Fibroblast of mammary gland (primary cell): ENCODE measurements at regions not wholly inside any gene's neighbourhood (a gene's known extent, or its start where the extent isn't known, plus 50 kb on each side); places are given as distances from the start of the nearest gene placed in this dataset.

Source experiments
- DNase-seq: peaks from one replicate; pipeline ENCODE4 v3.0.0-alpha.2; 2010; ENCODE audit warnings: low read depth
- H3K4me3 ChIP-seq: 2 replicates; pipeline ENCODE4 v1.5.1; 2011; ENCODE audit warnings: low read depth, mild to moderate bottlenecking, low read length, moderate library complexity; ENCODE audit not compliant: control insufficient read depth
- CTCF ChIP-seq: conservative IDR thresholded peaks from 2 replicates; pipeline ENCODE4 v1.5.1; 2011; ENCODE audit warnings: low read depth, low read length, inconsistent platforms; ENCODE audit not compliant: control insufficient read depth, insufficient read depth

- no peak for TF ChIP-seq CTCF
- H3K4me3 ChIP-seq = no peak overlapping the region
- DNase-seq = no peak
Measured at GRCh38 chr3:176820764-176821163, 376.5 kb downstream of the TBL1XR1 start.

GRCh38 chr3:176816937-176817336 is 380.3 kb downstream of the TBL1XR1 start:
- no peak overlapping the region for H3K4me3 ChIP-seq
- DNase-seq = no peak
- TF ChIP-seq CTCF = no peak

- DNase-seq = peak; percentile 35
- H3K4me3 ChIP-seq = no peak overlapping the region
- TF ChIP-seq CTCF = peak; percentile 49
Measured at GRCh38 chr3:176814285-176814684, 383.0 kb downstream of the TBL1XR1 start.

GRCh38 chr3:176807938-176808337 is 389.3 kb downstream of the TBL1XR1 start:
- no peak for TF ChIP-seq CTCF
- no peak for DNase-seq
- no peak overlapping the region for H3K4me3 ChIP-seq

DNA sequence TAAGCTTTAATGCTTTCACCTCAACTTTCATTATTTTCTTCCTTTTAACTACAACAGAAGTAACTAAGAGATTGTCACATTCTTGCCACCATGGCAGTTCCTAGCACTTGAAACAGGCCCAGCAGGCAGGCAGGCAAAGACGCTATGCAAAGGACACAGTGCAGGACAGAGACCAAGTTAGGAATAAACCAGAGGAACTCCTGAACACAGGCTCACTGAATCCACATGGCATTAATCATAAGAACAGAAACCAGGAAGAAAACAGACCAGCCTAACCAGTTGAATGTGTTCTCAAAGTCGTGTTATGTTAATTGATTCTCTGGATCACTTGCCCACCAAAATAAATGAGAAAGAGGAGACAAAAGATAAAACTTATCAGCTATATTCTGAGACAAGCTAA is 397.6 kb downstream of the TBL1XR1 start:
- H3K4me3 ChIP-seq = no peak overlapping the region
- TF ChIP-seq CTCF = no peak
- no peak for DNase-seq

DNA sequence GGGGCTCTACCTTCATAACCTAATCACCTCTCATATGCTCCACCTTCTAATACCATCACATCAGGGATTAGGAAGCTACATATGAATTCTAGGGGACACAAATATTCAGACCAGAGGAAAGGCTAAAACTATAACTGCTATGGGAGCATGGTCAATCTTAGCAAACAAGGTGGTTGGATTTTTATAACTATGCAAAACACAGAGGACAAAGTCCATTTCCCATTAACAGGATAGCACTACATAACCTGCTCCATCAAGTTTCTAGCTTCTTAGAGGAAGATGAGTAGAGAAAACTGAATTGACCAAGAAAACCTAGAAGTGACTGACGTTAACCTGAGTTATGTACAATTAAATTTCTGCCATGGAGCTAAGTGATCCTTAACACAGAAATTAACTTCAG is 398.6 kb downstream of the TBL1XR1 start:
- DNase-seq = no peak
- no peak for TF ChIP-seq CTCF
- H3K4me3 ChIP-seq = no peak overlapping the region

DNA sequence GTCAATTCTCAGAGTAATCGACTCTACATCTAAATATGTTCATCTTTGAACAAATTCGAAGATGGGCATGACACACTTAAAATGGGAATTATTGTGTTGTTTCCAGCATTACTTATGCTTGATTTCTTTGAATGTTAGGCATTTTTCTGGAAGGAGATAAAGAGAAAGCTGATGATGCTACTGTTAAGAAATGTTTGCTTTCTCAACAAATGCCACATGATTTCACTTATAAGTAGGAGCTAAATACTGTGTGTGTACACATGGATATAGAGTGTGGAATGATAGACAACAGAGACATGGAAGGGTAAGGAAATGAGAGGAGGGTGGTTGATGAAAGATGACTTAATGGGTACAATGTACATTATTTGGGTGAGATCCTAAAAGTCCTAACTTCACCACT is 400.9 kb downstream of the TBL1XR1 start:
- peak; percentile 11 for DNase-seq
- TF ChIP-seq CTCF = no peak
- H3K4me3 ChIP-seq = no peak overlapping the region
